NCI-H2196 (cell line): ENCODE measurements at regions not wholly inside any gene's neighbourhood (a gene's known extent, or its start where the extent isn't known, plus 50 kb on each side); places are given as distances from the start of the nearest gene placed in this dataset.
A peak's percentile ranks its signal among the peaks of the same experiment; 100 is the strongest.

Experiments
- DNase-seq: peaks from one replicate; lab custom pipeline; 2025; ENCODE audit not compliant: unreplicated experiment; lab: John Stamatoyannopoulos, UW

DNA sequence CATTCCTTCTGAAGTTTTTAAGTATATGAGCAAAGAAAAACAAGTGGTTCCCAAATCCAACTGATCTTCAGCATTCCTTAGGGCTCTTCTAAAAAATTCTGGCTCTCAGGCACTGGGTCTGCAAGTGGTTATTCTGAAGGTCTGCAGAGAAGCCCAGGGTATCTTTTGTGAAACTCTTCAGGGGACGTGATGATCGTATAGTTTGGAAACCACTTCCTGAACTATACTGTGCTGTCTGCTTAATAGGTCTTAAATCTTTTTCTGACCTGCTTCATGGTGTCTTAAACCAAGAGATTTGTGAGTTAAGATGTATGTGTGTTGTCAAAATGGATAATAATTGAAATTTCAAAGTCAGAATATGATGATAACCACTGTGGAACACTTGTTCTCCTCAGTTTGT, 115.5 kb downstream of the LHX9 start:
- DNase-seq = no peak

- no peak for DNase-seq
These were observed 115.9 kb upstream of the NEK7 start for GRCh38 chr1:198040880-198041279.

- no peak for DNase-seq
These were observed 114.6 kb upstream of the NEK7 start for GRCh38 chr1:198042168-198042567.

- no peak for DNase-seq
These were observed 108.9 kb upstream of the NEK7 start for GRCh38 chr1:198047913-198048312.

- no peak for DNase-seq
These were observed 102.3 kb upstream of the NEK7 start for GRCh38 chr1:198054510-198054909.

- DNase-seq = no peak
These were observed 100.5 kb upstream of the NEK7 start for GRCh38 chr1:198056255-198056654.

GRCh38 chr1:198064181-198064580, 92.6 kb upstream of the NEK7 start:
- DNase-seq = no peak

- DNase-seq = no peak
These were observed 88.5 kb upstream of the NEK7 start for GRCh38 chr1:198068285-198068684.

DNA sequence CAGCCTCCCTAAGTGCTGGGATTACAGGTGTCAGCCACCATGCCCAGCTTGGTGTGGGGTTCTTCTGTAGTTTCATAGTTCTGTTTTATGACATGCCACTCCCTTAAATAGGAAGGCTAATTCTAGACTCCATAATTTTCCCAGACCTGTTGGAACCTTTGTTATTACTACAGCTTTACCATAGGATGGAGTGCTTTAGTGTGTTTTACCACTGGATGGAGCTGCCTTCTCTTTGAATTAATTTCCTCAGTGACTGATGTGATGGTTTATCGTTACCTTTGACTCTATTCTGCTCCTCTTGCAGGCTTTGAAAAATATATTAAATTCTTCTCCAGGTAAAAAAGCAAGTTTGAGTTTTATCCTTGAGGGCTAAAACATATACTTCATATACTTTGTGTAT, 84.6 kb upstream of the NEK7 start:
- no peak for DNase-seq

GRCh38 chr1:198075296-198075695, 81.5 kb upstream of the NEK7 start:
- DNase-seq = no peak

DNA sequence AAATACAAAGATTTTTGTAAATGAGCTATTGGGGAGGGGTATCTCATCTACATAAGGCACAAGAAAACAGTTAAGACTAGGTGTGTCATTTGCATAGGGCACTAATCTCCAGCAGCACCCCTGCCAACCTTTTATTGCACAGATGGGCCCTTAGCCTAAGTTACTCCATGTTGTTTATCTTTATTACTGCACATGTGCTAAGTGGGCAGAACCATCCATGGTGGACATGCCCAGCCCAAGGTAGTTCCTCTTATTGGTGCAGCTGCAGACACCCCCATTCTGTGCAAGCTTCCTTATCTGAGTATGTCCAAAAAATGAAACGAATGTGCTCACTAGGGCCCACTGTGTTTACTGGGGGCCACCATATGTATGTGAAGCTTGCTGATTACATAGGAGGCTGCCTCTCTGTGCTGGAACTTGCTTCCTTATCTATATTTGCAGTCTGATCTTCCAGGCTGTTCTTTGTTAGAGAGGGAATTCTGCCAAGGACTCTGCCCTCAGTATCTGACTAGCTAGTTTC, 77.3 kb upstream of the NEK7 start:
- DNase-seq = no peak

DNA sequence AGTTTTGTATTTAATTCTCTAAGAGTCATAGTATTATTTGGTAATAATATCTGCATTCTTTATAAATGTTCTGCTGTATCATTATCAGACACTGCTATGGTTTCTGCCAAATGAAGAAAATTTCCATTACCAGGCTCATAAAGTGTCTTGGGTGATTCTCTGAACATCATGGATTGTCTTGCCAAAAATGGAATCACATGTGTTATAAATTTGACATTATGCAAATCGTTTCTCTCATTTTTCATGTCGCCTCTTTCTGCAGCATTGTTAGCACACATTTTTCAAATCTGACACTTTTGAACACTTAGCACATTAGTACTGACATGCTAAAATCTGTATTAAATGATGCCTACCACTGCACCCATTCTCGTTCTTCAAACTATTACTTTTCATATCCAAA, 74.2 kb upstream of the NEK7 start:
- no peak for DNase-seq

DNA sequence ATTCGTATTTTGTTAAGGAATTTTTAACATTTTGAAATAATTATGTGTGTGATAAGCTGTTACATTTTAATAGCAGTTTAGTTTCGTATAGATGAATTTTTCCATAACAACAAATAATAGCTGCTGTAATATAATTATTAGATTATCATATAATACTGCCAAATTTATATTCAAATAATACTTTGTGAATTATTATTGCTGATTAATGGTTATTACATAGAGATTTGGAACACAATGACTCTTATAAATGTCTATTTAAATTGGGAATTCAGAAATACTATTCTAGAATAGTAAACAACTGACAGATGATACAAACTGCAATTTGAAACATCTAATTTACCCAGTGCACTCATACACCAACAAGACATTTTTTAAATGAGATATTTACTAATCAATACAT, 73.2 kb upstream of the NEK7 start:
- no peak for DNase-seq

DNA sequence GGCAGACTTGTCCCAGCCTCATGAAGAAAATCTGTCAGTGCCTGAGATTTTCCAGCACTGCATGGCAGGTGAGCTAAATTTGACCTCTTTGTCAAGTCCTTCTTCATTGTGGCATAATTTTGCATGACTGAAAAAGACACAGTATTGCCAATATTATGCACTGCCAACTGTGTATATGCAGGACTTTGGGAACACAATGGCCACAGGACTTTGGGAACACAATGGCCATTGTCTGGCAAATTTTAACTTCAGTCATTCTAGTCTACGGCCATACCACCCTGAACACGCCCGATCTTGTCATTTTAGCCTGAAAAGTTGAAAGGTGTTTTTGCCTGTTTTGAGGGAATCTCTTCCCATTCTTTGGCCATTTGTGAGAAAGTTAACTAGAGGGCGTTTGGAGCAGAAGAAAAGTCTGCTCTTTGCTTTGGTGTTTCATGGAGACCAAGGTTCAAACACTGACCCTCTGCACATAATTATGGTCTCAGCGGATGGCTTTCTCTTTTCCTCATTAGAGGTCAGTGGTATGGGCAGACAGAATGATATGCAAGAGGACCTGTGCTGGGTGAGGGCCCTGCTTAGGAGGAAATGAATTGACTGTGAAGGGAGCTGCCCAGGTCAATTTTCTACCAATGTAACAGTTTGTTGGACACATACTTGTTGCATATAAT, 72.4 kb upstream of the NEK7 start:
- DNase-seq = no peak

DNA sequence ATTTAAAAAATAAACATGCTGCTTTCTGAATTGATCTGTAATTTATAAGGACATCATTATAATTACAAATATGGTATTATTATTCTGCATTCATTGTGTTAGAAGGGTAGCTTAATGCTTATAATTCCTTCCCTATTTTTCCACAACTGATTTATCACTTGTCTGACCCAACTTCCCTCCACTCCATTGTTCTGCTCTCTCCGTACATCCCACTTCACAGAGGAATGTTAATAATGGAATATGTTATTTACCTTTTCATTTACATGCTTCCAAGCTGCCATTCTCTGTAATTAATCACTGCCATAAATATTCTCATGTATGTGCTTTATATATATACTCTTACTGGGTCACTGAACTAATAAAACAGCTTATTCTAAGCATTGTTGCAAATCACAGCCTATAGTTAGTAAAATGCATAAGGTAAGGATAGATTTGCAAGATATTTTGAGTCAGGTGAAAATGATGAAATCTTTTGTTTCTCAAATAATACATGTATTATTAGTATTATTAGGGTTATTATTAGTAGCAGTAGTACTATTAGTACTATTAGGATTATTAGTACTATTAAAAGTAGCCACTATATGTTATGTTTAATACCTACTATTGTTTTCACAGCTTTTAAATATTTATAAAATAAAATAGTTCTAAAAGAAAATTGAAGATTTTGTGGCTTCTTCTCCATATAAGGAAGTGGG, 70.6 kb upstream of the NEK7 start:
- no peak for DNase-seq

GRCh38 chr1:198087831-198088230, 69.0 kb upstream of the NEK7 start:
- no peak for DNase-seq

GRCh38 chr1:198088360-198089071, 68.3 kb upstream of the NEK7 start:
- DNase-seq = peak; percentile 10

DNA sequence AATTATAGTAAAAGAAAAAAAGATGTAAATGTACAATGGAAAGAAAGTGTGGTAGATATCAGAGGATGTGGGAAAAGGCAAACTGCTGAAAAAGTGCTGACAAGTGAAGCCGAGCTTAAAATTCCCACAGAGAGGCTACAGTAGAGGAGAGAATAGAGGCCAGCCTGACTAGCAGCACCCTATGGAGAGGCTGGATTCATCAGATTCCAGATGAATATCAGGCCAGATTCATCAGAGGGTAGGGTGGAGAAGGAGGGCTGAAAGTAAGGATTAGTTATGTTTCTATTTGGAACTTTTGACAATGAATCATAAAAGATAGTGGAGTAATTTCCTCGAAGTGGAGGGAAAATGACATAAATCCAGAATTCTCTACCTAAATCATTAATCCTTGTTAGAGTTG, 60.4 kb upstream of the NEK7 start:
- no peak for DNase-seq

DNA sequence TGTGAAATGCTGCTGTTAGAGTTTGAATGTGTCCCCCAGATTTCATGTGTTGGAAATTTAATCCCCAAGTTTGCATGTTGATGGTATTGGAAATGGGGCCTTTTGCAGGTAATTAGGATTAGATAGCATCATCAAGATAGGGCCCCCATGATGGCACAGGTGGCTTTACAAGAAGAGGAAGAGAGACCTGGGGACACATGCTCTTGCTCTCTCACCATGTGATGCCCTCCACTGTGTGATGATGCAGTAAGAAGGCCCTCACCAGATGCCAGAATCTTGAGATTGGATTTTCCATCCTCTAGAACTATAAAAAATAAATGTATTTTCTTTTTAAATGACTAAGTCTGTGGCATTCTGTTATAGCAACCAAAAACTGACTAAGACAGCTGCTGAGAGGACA, 57.0 kb upstream of the NEK7 start:
- no peak for DNase-seq

GRCh38 chr1:198101716-198102453, 54.9 kb upstream of the NEK7 start:
- no peak for DNase-seq

- no peak for DNase-seq
These were observed 54.4 kb upstream of the NEK7 start for GRCh38 chr1:198102454-198102827.
